Heart right ventricle (tissue), 16 donors: ENCODE measurements at regions not wholly inside any gene's neighbourhood (a gene's known extent, or its start where the extent isn't known, plus 50 kb on each side); places are given as distances from the start of the nearest gene placed in this dataset.
A peak's percentile ranks its signal among the peaks of the same experiment; 100 is the strongest.

Experiments
- ATAC-seq, 8 donors: fragments of 200-7000 bp; cut with Tn5 transposase; one replicate each; pipeline ENCODE4 v1.9.1; 2020; ENCODE audit warnings: mild to moderate bottlenecking in 8 of 8, moderate library complexity in 8 of 8, moderate number of reproducible peaks in 1 of 8
- DNase-seq, 2 donors: peaks; one replicate each; pipeline ENCODE4 v3.0.0-alpha.2; 2020
- H3K27ac ChIP-seq, 10 donors: fragments of 200-600 bp; sonication (generic) in 2 of 10; one replicate each; pipeline versions ENCODE4 v1.5.0 to v1.8.0; 2020 to 2022; ENCODE audit warnings: mild to moderate bottlenecking in 3 of 10
- H3K27me3 ChIP-seq, 7 donors: fragments of 200-600 bp; one replicate each; pipeline ENCODE4 v1.8.0; 2021 to 2022; ENCODE audit warnings: mild to moderate bottlenecking in 2 of 7
- H3K36me3 ChIP-seq, 9 donors: fragments of 200-600 bp; sonication (generic) in 1 of 9; one replicate each; pipeline versions ENCODE4 v1.5.0 to v1.8.0; 2020 to 2022; ENCODE audit warnings: mild to moderate bottlenecking in 2 of 9
- H3K4me1 ChIP-seq, 9 donors: fragments of 200-600 bp; sonication (generic) in 1 of 9; one replicate each; pipeline versions ENCODE4 v1.5.0 to v1.8.0; 2020 to 2022; ENCODE audit warnings: mild to moderate bottlenecking in 4 of 9
- H3K4me3 ChIP-seq, 10 donors: fragments of 200-600 bp; sonication (generic) in 2 of 10; one replicate each; pipeline versions ENCODE4 v1.5.0 to v1.8.0; 2020 to 2022; ENCODE audit warnings: mild to moderate bottlenecking in 7 of 10, moderate library complexity in 2 of 10
- H3K9me3 ChIP-seq, 11 donors: fragments of 200-600 bp in 10 of 11; sonication (generic) in 2 of 11; one replicate each; pipeline versions ENCODE4 v1.5.0 to v1.8.0; 2013 to 2022; ENCODE audit warnings: mild to moderate bottlenecking in 2 of 11, control low read depth in 1 of 11, moderate library complexity in 1 of 11
- WGBS, 2 donors: extraction: QIAGEN DNeasy Blood & Tissue Kit; methylation state at CpG; one replicate each; pipeline ENCODE4 v1.1.7; 2013; ENCODE audit warnings: inconsistent platforms in 1 of 2; 5-methylcytosine and 5-hydroxymethylcytosine counted together
- intact Hi-C, 10 donors: fragments of 100-400 bp; cut with DNase I; formaldehyde crosslinking; loops; one replicate each; pipeline versions ENCODE4 v1.11.1 to v1.14.2; 2022
- TF ChIP-seq, protein P1 (sequence below), 9 donors: fragments of 200-600 bp; sonication (generic) in 2 of 9; IDR thresholded peaks; one replicate each; pipeline versions ENCODE4 v1.5.0 to v1.8.0; 2021 to 2022; ENCODE audit warnings: antibody characterized with exemption in 9 of 9, mild to moderate bottlenecking in 5 of 9, moderate library complexity in 1 of 9
- donor health status: Arrhythmogenic right ventricular cardiomyopathy.
- donor health status: ischemic (EF 13 %, LVEDD 7.1; RV severe dilation, severe dysfunction).
- donor health status: healthy with polysubstance abuse.
- donor health status: DM: no; HTN: yes; CAD: no.
- donor health status: DM: no; HTN: no; CAD: no.
- donor health status: ischemic (EF 25% LVEDD 6.9; RV normal size, moderate dysfunction).
- donor health status: ischemic (EF 25% LVEDD 5.7; RV mildly dilated, moderate dysfunction).
- donor health status: healthy.
- donor health status: DM: yes; HTN: yes; CAD: no.
- donor health status: Ischemic cardiomyopathy.
- donor health status: ischemic (EF 35%, LVEDD 5.7; RV mildly dilated, moderate dysfunction).
- donor health status: nonischemic (EF 11% LVEDD 7.7; RV severe dilation, severe dysfunction).
- donor health status: DM: yes; HTN: yes; CAD: no.
- donor health status: PGD.
- donor health status: ischemic (EF 29% LVEDD 5.4; RV normal size, mild dysfunction).
- donor health status: nonischemic (EF 23%, LVEDD 6.1; RV moderate dilation, normal function).

DNA sequence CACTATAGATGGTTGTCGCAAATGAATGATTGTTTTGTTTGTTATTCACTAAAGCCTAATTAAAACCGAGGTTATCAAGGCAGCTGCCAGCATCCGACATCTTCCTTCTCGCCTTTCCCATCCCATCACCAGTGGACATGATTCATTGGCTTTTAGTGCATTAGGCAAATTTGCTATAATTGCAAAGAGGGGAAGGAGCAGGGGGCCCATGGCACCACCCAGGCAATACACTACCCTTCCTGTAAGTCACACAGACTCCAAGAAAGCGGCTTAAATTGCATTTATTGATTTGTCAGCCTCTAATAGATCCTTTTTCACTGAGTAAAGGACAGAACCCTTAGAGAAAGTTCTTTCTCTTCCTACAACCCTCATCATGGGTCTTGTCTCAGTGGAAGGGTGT is 169.2 kb upstream of the NCAM1 start:
- WGBS, 2 donors, result 92 to 98% methylated on average over 5 of the region's 5 CpGs
- H3K27me3 ChIP-seq, result no peaks in the 10 kb centered on the region
- TF ChIP-seq, protein P1, sequence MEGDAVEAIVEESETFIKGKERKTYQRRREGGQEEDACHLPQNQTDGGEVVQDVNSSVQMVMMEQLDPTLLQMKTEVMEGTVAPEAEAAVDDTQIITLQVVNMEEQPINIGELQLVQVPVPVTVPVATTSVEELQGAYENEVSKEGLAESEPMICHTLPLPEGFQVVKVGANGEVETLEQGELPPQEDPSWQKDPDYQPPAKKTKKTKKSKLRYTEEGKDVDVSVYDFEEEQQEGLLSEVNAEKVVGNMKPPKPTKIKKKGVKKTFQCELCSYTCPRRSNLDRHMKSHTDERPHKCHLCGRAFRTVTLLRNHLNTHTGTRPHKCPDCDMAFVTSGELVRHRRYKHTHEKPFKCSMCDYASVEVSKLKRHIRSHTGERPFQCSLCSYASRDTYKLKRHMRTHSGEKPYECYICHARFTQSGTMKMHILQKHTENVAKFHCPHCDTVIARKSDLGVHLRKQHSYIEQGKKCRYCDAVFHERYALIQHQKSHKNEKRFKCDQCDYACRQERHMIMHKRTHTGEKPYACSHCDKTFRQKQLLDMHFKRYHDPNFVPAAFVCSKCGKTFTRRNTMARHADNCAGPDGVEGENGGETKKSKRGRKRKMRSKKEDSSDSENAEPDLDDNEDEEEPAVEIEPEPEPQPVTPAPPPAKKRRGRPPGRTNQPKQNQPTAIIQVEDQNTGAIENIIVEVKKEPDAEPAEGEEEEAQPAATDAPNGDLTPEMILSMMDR (IDR thresholded peaks at IDR 0.05), result no peak
- H3K4me1 ChIP-seq, result peaks cover 0 to 32% (median 16%) of the 10 kb centered on the region in 9 donors
- ATAC-seq (no peak), DNase-seq (no peak)
- intact Hi-C loops, result loop anchor here in 6 of 10 donors (10.0 kb wide), 4 partner anchors 57 to 493 kb away; no protein-coding TSS in a partner anchor
- no peaks in the 10 kb centered on the region for H3K9me3 ChIP-seq
- H3K4me3 ChIP-seq, result no peak overlapping the region
- no peak overlapping the region for H3K27ac ChIP-seq
- no peaks in the 10 kb centered on the region for H3K36me3 ChIP-seq

DNA sequence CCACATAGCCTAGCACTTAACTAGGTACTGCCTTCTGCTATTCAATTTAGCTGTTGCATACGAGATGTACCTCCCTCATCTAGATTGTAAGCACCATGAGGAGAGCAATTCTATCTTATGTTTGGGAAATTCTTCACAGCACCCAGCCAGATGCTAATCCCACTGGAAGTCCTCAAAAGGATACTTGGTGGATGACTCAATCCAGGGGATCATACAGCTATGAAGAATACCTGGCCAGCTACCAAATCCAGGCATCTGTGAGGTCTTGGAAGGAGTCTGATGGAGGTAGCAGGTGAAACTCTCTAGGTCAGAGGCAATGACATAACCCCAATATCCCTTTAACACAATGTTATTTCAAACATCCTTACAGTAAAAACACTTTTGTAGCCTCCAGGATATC is 167.8 kb upstream of the NCAM1 start:
- no peaks in the 10 kb centered on the region for H3K9me3 ChIP-seq
- no peak overlapping the region for H3K4me3 ChIP-seq
- ATAC-seq, result no peak
- H3K36me3 ChIP-seq, result no peaks in the 10 kb centered on the region
- no peak overlapping the region for H3K27ac ChIP-seq
- H3K27me3 ChIP-seq, result no peaks in the 10 kb centered on the region
- WGBS, 2 donors, result 82 to 97% methylated on average over 1 of the region's 1 CpG
- TF ChIP-seq, protein P1 (IDR thresholded peaks at IDR 0.05), result no peak
- peaks cover 0 to 41% (median 12%) of the 10 kb centered on the region in 9 donors for H3K4me1 ChIP-seq
- intact Hi-C loops, result loop anchor here in 6 of 10 donors (10.0 kb wide), 4 partner anchors 59 to 491 kb away; no protein-coding TSS in a partner anchor
- DNase-seq, result no peak

DNA sequence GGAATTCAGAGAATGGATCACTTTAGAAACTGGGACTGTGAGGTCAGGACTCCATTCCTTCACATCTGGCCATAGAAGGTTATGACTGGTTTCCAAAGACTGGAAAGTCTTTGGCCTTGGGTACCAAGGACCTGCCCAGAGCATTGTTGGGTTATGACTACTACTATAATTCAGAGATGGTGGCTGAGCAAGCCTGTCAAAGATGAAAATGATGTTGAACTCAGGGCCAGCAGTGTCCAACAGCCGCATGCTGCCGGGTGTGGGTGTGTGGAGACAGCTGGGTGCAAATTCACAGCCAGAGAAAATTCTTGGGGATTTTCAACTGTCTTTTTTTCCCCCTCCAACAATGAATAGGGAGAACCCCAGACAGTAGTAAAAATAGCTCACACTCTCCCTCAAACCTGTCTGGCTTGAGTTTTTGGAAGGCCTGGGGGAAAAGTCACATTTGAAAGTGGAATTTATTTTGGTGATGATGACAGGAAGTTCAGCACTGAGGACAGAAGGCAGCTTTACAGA is 166.8 kb upstream of the NCAM1 start:
- Histone ChIP-seq H3K27me3 (no peaks in the 10 kb centered on the region), H3K4me1 (peaks cover 0 to 41% (median 12%) of the 10 kb centered on the region in 9 donors), H3K27ac (peak overlapping the region in 3 of 10 donors; percentile 3 to 44 (median 16)), H3K9me3 (no peaks in the 10 kb centered on the region), H3K36me3 (no peaks in the 10 kb centered on the region), H3K4me3 (no peak overlapping the region)
- ATAC-seq (peak in 3 of 8 donors; percentile 43 to 54 (median 43)), DNase-seq (no peak)
- TF ChIP-seq, protein P1 (IDR thresholded peaks at IDR 0.05), result no peak
- WGBS, 2 donors, result 52 to 53% methylated on average over 2 of the region's 2 CpGs
- intact Hi-C loops, result loop anchor here in 6 of 10 donors (10.0 kb wide), 4 partner anchors 60 to 490 kb away; no protein-coding TSS in a partner anchor

DNA sequence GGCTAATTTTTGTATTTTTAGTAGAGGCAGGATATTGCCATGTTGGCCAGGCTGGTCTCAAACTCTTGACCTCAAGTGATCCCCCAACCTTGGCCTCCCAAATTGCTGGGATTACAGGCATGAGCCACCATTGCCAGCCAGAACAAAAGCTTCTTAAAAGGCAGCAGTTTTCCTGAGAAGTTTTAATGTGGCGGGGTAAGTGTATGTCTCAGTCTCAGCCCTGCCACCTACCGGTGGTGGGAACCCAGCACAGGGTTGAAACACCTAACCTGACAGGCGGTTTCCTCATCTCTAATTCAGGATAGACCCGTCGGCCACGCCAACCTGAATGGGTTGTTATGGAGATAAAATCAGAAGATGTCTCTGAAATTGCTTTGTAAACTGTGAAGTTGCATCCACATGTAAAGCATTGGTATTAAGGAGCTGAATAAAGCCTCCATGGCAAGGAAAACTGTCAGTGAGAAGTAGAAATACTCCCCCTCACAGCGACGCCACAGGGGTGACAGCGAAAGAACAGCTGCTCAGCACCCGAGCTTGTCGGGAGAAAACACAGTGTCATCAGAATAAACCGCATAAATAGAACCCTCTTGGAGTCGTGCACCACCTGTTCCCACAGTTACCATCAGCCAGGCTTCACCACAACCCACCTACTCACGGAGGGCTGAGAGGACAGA is 165.9 kb upstream of the NCAM1 start:
- intact Hi-C loops, result loop anchor here in 6 of 10 donors (5.0 to 10.0 kb wide), 6 partner anchors 60 to 503 kb away; no protein-coding TSS in a partner anchor
- no peaks in the 10 kb centered on the region for H3K27me3 ChIP-seq
- ATAC-seq (peak in 5 of 8 donors; percentile 8 to 72 (median 41)), DNase-seq (no peak)
- H3K36me3 ChIP-seq, result no peaks in the 10 kb centered on the region
- TF ChIP-seq, protein P1 (IDR thresholded peaks at IDR 0.05), result peak; percentile 11 to 61 (median 51)
- 68 to 76% methylated on average over 14 of the region's 14 CpGs for WGBS, 2 donors
- peak overlapping the region in 2 of 10 donors; percentile 62 for H3K27ac ChIP-seq
- no peaks in the 10 kb centered on the region for H3K9me3 ChIP-seq
- H3K4me1 ChIP-seq, result peaks cover 0 to 41% (median 12%) of the 10 kb centered on the region in 9 donors
- no peak overlapping the region for H3K4me3 ChIP-seq
